Stimulated activated CD4-positive, alpha-beta T cell treated with anti-CD3 and anti-CD28 coated beads, Interleukin-2, amount 100 ng/mL, for 4 hours (primary cell): ENCODE measurements at regions not wholly inside any gene's neighbourhood (a gene's known extent, or its start where the extent isn't known, plus 50 kb on each side); places are given as distances from the start of the nearest gene placed in this dataset.
"Not testable (repeated sequence)": the region's sequence is repeated elsewhere in the genome, so short reads cannot be mapped to it uniquely, and the experiment has no call there.

ENCODE experiments used
- DNase-seq: peaks from one replicate; pipeline ENCODE4 v3.0.0-alpha.2; 2020; ENCODE audit warnings: low read depth

GRCh38 chr4:129682586-129682985, 586.6 kb downstream of the C4orf33 start:
- DNase-seq = no peak

- no peak for DNase-seq
Measured at GRCh38 chr4:129707949-129708348, 612.0 kb downstream of the C4orf33 start.

- DNase-seq = no peak
Measured at GRCh38 chr4:129708784-129709183, 612.8 kb downstream of the C4orf33 start.

- no peak for DNase-seq
Measured at GRCh38 chr4:129738175-129738574, 642.2 kb downstream of the C4orf33 start.

DNA sequence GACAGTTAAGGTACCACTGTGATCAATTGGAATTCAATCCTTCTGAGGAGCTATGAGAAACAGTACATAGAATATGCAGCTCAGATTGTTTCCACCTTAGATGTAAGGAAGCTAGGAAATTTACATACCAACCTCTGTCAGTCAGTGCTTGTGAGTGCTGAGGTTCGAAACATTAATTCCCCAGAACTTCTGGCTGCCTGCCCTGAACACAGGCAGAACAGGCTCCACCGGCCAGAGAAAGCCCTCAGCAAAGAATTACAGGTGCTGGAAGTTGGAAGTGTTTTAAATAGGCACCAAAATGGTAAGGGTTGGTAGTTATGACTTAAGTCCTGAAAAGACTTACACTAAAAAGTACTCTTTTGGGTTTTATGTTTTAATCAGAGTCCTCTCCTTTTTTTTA, 651.8 kb downstream of the C4orf33 start:
- no peak for DNase-seq

DNA sequence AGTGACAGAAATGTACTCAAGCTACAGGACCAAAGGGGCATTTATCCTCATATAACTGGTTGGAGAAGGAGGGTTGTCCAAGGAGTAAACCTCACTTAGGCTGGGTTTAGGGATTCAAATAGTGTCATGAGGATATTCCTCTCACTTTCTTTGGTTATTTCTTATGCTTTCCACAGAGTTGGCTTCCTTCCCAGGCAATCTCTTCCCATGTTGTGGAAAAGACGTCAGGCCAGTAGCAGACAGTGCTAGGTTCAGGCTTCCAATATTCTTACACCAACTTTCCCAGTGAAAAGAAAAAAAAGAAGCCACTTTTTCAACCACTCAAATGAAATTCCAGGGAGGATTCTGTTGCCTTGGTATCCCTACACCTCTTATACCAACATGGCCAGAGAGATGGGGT, 653.0 kb downstream of the C4orf33 start:
- DNase-seq = no peak

GRCh38 chr4:129751646-129752045, 655.7 kb downstream of the C4orf33 start:
- no peak for DNase-seq

GRCh38 chr4:129783596-129783995, 687.6 kb downstream of the C4orf33 start:
- no peak for DNase-seq

DNA sequence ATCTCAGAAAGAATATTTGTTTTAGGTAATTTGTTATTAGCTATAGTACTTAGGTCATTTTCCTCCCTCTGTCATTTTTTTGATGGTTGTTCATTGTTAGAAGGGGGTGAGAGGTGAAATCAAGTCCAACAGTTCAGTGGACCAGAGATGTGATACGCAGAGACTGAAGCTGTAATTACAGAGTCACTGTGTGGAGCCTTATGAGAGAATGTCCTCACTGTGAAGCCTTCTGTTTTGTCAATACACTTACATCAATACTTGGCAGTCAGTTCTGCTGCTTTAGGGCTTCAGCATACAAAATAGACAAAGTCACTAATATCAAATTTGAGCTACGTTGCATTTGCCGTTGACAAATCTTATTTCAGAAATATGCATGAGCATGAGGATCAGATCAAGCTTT, 692.5 kb downstream of the C4orf33 start:
- DNase-seq = no peak

DNA sequence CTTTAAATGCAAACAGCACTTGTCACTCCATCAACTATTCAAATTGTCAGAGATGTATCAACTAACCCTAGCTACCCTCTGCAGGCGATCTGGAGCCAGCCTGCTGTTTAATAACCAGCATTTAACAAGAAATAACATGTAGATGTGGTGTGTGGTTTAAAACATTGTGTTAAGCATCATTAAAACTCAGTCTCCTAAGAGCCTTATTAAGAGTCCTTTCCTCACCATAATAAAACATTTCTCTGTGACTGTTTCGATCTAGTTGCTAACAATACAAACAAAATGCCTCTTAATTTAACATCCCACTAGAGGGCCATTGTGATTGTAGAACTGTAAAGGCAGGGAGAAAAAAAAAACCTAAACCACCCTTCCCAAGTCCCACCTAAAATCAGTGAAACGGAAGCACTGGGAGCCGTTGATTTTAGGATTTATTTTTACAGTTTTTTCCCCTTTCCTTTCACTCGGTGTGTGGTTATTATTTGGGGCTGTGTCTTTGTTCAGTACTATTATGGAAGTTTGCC, 708.6 kb downstream of the C4orf33 start:
- no peak for DNase-seq

- no peak for DNase-seq
Measured at GRCh38 chr4:129806986-129807385, 711.0 kb downstream of the C4orf33 start.

DNA sequence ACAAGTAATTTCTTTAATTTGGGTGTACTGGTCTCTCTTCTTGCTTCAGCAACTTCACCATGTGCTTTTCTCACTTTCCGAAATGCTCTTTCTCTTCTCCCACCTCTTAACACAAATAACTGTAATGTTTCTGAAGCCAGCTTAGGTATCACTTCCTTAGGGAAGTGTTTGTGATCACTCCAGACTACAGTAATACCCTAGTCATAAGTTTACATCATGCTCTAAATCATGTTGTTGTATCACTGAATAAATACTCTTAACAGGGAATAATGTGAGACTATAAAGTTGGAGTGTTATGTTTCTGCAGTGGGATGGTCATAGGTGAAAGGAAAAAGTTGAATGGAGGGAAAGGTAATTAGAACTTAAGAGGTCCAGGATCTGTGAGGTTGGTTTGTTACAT, 712.3 kb downstream of the C4orf33 start:
- DNase-seq = no peak

DNA sequence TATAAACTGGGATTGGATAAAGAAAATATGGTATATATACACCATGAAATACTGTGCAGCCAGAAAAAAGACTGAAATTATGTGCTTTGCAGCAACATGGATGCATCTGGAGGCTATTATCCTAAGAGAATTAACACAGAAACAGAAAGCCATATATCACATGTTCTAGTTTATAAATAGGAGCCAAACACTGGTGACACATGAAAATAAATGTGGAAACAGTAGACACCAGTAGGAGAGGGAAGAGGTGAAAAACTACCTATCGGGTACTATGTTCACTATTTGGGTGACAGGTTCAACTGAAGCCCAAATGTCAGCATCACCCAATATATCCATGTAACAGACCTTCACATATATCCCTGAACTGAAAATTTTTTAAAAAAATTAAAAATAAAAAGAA, 725.1 kb downstream of the C4orf33 start:
- DNase-seq = no peak

DNA sequence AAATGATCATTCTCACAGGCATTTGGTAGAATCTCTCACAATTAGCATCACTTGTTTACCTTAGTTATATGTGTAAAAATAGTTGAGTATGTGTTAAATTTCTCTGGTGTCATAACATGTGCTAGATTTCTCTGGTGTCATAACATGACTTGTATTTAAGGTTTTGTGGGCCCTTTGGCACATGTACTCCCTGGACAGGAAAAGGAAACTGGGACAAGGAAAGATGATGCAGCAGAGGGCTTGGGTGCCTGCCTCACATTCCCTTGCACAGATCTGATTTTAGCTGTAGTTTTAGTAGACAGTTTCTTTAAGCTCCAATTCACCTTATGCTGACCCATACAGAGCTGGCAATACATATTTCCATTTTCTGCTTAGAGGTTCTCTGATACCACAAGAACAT, 726.0 kb downstream of the C4orf33 start:
- no peak for DNase-seq

- DNase-seq = no peak
Measured at GRCh38 chr4:129822701-129823100, 726.7 kb downstream of the C4orf33 start.

GRCh38 chr4:129823105-129823504, 727.2 kb downstream of the C4orf33 start:
- DNase-seq = no peak

GRCh38 chr4:129829373-129829772, 733.4 kb downstream of the C4orf33 start:
- DNase-seq = no peak

DNA sequence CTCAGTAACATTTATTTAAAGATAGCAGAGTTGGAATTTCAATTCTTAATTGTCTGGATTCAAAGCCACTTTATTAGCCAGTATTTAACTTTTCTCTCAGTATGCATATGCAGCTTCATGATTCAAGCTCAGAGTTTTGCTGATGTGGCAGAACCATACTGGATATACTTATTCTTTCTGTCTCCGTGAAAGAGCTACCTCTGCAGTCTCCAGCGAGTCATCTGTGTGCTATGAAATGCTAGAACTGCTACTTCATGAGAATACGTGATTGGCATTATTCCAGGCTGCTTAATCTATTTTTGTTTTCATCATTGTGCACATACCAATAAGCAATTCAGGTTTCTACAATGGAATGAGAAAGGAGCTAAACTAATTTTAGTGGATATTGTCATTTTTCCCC, 743.7 kb downstream of the C4orf33 start:
- no peak for DNase-seq

DNA sequence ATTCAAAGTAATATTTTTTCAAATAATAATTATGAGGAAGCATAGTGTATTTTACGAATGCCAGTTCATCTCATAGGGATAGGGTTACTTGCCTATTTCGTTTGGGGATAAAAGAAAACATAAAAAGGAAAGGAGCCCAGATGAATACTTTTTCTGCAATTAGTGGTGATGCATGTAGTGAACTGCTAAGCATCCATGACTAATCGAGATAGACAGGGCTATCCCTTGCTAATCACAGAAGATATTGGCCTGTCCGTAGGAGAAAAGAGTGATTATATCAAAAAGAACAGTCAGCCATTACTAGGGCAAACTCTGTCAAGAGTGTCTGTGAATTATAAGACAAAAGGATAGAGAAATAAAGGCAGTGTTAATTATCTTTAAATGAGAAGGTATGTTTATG, 746.1 kb downstream of the C4orf33 start:
- no peak for DNase-seq

DNA sequence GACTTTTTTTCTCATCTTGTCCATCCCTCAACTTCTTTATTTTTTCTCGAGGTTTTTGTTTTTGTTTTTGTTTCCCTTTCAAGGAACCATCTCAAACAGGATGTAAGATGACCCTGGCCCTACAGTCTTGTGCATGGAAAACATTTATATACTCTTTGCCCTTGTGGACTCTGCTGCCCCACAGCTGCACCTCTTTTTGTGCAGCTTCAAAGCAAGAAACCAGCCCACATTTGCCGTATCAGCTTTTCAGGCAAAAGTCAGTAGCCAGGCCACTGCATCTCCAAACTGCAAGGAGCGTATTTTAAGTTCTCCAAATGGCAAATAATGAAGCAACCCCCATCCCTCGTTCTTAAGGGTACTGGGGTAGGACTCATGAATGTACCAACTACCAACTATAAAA, 756.5 kb downstream of the C4orf33 start:
- DNase-seq = no peak

- DNase-seq = not testable (repeated sequence)
Measured at GRCh38 chr4:129853685-129854467, 757.9 kb downstream of the C4orf33 start.

GRCh38 chr4:129862461-129862860, 766.5 kb downstream of the C4orf33 start:
- no peak for DNase-seq

GRCh38 chr4:129863206-129863605, 767.3 kb downstream of the C4orf33 start:
- no peak for DNase-seq

DNA sequence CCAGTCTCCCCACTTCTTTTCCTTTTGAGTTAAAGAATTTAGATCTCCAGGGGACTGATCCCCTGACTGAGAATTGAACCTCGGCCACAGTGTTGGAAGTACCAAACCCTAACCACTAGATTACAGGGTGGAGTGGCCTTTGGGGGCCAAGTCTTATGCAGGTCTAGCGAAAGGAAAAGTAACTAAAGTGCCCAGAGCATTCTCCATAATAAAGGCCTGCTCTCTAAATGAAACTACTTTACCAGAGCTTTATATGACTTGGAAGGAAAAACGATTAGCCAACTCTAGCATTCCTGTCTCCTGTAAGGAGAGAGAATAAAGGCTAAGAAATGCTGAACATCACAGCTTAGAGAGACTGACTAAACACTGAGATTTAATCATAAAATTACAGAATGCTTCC, 788.0 kb downstream of the C4orf33 start:
- DNase-seq = no peak
